IMR-90 (cell line): ENCODE measurements at regions not wholly inside any gene's neighbourhood (a gene's known extent, or its start where the extent isn't known, plus 50 kb on each side); places are given as distances from the start of the nearest gene placed in this dataset.

ENCODE experiments used
- BHLHE40 ChIP-seq: fragments of 150-350 bp; IDR thresholded peaks from 2 replicates; pipeline ENCODE4 v1.6.1; 2016; ENCODE audit warnings: mild to moderate bottlenecking, low read depth, low read length
- FOS ChIP-seq: fragments of 150-350 bp; IDR thresholded peaks from 2 replicates; pipeline ENCODE4 v1.6.1; 2016; ENCODE audit warnings: low read depth, low read length
- MAZ ChIP-seq: IDR thresholded peaks from 2 replicates; pipeline ENCODE4 v1.6.1; 2012; ENCODE audit warnings: low read depth, mild to moderate bottlenecking, low read length, improper control_type of control experiment, moderate library complexity, borderline replicate concordance
- MXI1 ChIP-seq: IDR thresholded peaks from 2 replicates; pipeline ENCODE4 v1.6.1; 2012; ENCODE audit warnings: low read depth, mild to moderate bottlenecking, low read length, moderate library complexity, borderline replicate concordance
- NFE2L2 ChIP-seq: fragments of 150-350 bp; IDR thresholded peaks from 2 replicates; pipeline ENCODE4 v1.6.1; 2016; ENCODE audit warnings: low read depth, mild to moderate bottlenecking, low read length
- POLR2A ChIP-seq: IDR thresholded peaks from 2 replicates; pipeline ENCODE4 v1.6.1; 2012; ENCODE audit warnings: mild to moderate bottlenecking, low read depth, low read length
- RFX5 ChIP-seq: IDR thresholded peaks from 2 replicates; pipeline ENCODE4 v1.8.0; 2012; ENCODE audit warnings: low read depth, mild to moderate bottlenecking, low read length, moderate library complexity
- SMC3 ChIP-seq: fragments of 150-350 bp; IDR thresholded peaks from 2 replicates; pipeline ENCODE4 v1.6.1; 2016; ENCODE audit warnings: low read depth, mild to moderate bottlenecking, antibody characterized with exemption, low read length, moderate library complexity
- TF ChIP-seq, protein P1 (sequence below): conservative IDR thresholded peaks from 2 replicates; pipeline ENCODE4 v1.5.1; 2012; ENCODE audit warnings: mild to moderate bottlenecking, low read depth, low read length, improper control_type of control experiment
- TF ChIP-seq, protein P2 (sequence below): fragments of 150-350 bp; IDR thresholded peaks from 2 replicates; pipeline ENCODE4 v1.6.1; 2017; ENCODE audit warnings: mild to moderate bottlenecking, antibody characterized with exemption, low read length, low read depth

DNA sequence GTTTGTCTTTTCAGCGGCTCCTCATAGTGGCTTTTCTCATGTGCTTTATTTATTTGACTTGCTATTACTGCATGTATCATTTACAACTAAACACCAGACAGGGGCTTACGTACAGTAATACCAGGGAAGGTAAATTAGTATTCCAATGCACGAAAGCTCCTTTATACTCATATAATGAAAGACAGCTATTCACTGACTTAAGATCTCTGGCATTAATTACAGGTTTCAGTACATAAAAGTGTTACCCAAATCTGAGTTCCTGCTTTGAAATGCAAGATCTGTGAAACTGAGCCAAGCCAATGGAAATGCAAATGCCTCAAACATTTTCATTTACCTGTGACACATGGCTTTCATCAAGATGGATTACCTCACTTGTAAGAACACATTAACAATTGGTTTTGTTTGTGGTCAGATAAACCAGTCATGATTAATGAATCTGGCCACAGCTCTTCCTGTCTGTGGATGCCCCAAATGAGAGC, 107.2 kb downstream of the ANAPC4 start:
- TF ChIP-seq, protein P1, sequence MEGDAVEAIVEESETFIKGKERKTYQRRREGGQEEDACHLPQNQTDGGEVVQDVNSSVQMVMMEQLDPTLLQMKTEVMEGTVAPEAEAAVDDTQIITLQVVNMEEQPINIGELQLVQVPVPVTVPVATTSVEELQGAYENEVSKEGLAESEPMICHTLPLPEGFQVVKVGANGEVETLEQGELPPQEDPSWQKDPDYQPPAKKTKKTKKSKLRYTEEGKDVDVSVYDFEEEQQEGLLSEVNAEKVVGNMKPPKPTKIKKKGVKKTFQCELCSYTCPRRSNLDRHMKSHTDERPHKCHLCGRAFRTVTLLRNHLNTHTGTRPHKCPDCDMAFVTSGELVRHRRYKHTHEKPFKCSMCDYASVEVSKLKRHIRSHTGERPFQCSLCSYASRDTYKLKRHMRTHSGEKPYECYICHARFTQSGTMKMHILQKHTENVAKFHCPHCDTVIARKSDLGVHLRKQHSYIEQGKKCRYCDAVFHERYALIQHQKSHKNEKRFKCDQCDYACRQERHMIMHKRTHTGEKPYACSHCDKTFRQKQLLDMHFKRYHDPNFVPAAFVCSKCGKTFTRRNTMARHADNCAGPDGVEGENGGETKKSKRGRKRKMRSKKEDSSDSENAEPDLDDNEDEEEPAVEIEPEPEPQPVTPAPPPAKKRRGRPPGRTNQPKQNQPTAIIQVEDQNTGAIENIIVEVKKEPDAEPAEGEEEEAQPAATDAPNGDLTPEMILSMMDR, result no peak
- no peak for TF ChIP-seq RFX5
- no peak for TF ChIP-seq POLR2A
- no peak for TF ChIP-seq BHLHE40
- no peak for TF ChIP-seq SMC3
- TF ChIP-seq, protein P2, sequence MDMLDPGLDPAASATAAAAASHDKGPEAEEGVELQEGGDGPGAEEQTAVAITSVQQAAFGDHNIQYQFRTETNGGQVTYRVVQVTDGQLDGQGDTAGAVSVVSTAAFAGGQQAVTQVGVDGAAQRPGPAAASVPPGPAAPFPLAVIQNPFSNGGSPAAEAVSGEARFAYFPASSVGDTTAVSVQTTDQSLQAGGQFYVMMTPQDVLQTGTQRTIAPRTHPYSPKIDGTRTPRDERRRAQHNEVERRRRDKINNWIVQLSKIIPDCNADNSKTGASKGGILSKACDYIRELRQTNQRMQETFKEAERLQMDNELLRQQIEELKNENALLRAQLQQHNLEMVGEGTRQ, result no peak
- no peak for TF ChIP-seq MAZ
- TF ChIP-seq FOS, result no peak
- TF ChIP-seq NFE2L2, result no peak
- TF ChIP-seq MXI1, result no peak
